H7 (cell line): ENCODE measurements at regions not wholly inside any gene's neighbourhood (a gene's known extent, or its start where the extent isn't known, plus 50 kb on each side); places are given as distances from the start of the nearest gene placed in this dataset.

Experiments used
- DNase-seq: peaks from one replicate; pipeline ENCODE4 v3.0.0; 2012
- H3K27me3 ChIP-seq: 2 replicates; pipeline ENCODE4 v1.6.0; 2011; ENCODE audit warnings: mild to moderate bottlenecking, low read length; ENCODE audit not compliant: control insufficient read depth, insufficient read depth
- H3K36me3 ChIP-seq: replicated peaks from 2 replicates; pipeline ENCODE4 v1.5.1; 2011; ENCODE audit warnings: low read length; ENCODE audit not compliant: control insufficient read depth, insufficient read depth
- H3K4me3 ChIP-seq: 2 replicates; pipeline ENCODE4 v1.5.1; 2011; ENCODE audit warnings: low read depth, mild to moderate bottlenecking, control low read depth, low read length, moderate library complexity; ENCODE audit not compliant: insufficient read depth

DNA sequence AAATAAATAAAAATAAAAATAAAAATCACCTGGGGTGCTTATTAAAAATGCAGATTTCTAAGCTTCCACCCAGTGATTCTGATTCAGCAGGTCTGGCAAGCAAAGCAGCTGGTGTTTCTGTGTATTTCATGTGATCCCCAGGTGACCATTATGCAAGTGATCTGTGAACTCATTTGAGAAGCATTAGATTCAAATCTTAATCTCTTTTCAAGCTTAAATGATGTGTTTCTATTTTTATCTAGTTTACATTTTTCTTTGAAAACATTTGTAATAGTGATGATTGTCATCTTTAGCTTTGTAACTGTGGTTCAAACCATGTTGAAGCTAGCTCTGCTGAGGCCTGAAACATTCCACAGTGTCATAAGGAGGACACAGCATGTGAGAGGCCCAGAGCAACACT is 804.8 kb upstream of the ZNF608 start:
- DNase-seq, result no peak
- Histone ChIP-seq H3K4me3 (no peak overlapping the region), H3K27me3 (no peaks in the 10 kb centered on the region), H3K36me3 (no peaks in the 10 kb centered on the region)

DNA sequence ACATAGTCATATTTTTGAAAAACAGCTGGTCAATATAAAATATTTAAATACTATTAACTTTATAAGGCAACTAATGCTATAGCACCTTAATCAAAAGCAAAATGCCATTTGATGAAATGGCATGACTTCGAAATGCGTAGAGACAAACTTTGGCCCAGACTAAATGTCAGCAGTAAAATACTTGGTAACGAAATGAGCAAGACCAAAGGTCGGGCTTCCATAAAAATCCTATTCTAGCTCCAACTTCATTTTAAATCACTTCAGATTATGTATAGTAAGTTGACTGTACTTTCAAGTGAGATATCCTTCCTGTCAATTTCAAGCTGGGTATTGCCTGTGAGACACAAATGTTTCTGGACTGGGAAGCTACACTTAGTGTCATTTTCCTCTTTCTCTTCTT is 805.4 kb upstream of the ZNF608 start:
- no peak overlapping the region for H3K4me3 ChIP-seq
- DNase-seq, result no peak
- no peaks in the 10 kb centered on the region for H3K27me3 ChIP-seq
- no peaks in the 10 kb centered on the region for H3K36me3 ChIP-seq

DNA sequence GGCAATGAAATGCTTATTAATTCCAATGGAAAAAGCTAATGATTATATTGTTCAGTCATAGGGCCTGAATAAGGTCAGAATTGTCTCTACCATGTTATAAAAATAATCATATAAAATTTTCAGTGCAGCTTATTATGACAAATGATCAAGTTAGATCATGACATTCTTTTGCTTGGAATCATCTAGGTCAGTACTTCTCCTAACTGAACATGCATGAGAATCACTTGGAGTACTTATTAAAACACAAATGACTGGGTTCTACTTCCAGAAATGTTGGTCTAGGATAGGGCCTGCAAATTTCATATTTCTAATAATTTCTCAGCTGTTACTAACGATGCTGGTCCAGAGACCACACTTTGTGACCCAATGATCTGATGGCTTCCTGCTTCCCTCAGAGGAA is 806.0 kb upstream of the ZNF608 start:
- no peak overlapping the region for H3K4me3 ChIP-seq
- no peaks in the 10 kb centered on the region for H3K27me3 ChIP-seq
- no peaks in the 10 kb centered on the region for H3K36me3 ChIP-seq
- no peak for DNase-seq

DNA sequence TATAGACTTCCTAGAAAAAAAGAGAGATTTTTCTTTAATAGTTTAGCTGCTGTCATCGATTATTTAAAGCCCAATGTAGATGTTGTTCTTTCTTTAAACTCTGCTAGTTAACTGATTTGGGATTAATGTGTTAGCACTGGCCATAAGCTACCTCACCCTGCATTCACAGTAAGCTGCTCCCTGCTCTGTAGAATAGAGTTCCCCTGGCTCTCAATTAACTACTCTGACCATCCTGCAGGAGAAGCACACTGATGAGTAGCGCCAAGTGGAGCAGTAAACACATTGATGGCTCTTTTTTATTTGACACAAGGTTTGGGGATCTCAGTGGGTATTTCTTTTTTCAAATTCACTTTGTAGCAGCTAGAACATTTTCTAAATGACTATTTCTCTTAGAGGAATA is 807.9 kb upstream of the ZNF608 start:
- no peak for DNase-seq
- Histone ChIP-seq H3K4me3 (no peak overlapping the region), H3K27me3 (no peaks in the 10 kb centered on the region), H3K36me3 (no peaks in the 10 kb centered on the region)

DNA sequence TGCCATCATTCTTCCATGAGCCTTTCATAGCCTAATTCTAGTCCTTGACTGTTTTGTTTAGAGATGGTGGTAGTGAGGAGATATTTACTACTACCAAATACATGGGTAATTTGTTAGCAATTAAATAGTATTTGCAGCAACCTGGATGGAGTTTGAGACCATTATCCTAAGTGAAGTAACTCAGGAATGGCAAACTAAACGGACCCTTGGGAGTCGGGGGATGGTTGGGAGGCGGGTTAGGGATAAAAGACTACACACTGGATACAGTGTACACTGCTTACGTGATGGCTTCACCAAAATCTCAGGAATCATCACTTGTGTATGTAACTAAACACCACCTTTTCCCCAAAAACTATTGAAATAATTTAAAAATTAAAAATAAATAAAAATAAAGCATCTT is 809.2 kb upstream of the ZNF608 start:
- no peak overlapping the region for H3K4me3 ChIP-seq
- no peak for DNase-seq
- H3K36me3 ChIP-seq, result no peaks in the 10 kb centered on the region
- no peaks in the 10 kb centered on the region for H3K27me3 ChIP-seq

DNA sequence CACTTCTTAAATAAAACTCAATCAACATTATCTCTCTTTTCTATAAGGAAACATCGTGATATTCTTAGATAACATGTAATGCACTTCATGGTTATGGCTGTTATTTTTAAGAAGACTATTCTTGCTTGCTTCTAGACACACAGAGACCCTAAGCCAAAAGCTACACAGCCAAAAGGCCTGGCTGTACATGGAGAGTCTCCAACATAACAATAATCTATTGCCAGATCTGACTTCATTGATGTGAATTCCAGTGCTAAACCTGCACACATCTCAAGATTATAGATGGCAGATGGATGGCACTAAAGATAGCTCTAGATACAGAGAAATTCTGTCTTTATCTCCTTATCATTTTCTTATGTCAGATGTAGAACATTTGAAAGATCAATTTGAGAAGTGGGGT is 811.6 kb upstream of the ZNF608 start:
- H3K4me3 ChIP-seq, result no peak overlapping the region
- no peaks in the 10 kb centered on the region for H3K36me3 ChIP-seq
- DNase-seq, result no peak
- H3K27me3 ChIP-seq, result no peaks in the 10 kb centered on the region

DNA sequence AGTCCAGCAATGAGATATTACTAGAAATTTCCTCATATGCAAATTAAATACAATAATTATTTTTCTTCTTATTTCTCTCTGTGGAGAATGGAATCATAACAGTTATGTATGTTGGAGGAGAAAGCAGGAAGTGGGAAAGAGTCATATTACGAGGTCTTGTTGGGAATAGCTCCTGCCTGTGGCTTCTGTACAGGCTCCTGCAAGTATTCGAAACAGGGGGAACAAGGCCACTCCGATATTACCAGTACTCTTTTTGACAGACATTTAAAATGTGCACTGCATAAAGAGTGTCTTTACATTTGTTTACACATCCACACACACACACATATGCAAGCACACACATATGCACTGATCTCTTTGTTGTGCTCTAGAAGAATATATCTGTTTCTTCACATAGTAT is 812.0 kb upstream of the ZNF608 start:
- Histone ChIP-seq H3K36me3 (no peaks in the 10 kb centered on the region), H3K27me3 (no peaks in the 10 kb centered on the region), H3K4me3 (no peak overlapping the region)
- no peak for DNase-seq

DNA sequence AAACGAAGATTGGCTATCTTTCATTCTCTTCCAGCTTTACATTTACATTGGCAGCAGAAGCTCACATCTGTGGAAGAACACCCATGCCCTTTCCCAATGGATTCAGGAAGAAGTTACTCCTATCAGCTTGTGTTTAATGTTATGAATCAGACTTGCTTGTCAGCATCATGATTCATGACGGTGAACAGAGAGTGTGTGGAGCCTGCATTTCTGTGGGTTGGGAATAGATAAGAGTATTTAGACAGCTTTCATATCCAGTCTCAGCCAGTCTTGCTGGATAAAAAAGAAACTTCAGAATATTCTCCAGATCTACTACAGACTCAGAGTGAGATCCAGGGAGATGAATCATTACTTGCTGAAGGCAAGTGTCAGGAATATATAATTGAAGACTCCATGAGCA is 812.9 kb upstream of the ZNF608 start:
- Histone ChIP-seq H3K36me3 (no peaks in the 10 kb centered on the region), H3K4me3 (no peak overlapping the region), H3K27me3 (no peaks in the 10 kb centered on the region)
- no peak for DNase-seq

DNA sequence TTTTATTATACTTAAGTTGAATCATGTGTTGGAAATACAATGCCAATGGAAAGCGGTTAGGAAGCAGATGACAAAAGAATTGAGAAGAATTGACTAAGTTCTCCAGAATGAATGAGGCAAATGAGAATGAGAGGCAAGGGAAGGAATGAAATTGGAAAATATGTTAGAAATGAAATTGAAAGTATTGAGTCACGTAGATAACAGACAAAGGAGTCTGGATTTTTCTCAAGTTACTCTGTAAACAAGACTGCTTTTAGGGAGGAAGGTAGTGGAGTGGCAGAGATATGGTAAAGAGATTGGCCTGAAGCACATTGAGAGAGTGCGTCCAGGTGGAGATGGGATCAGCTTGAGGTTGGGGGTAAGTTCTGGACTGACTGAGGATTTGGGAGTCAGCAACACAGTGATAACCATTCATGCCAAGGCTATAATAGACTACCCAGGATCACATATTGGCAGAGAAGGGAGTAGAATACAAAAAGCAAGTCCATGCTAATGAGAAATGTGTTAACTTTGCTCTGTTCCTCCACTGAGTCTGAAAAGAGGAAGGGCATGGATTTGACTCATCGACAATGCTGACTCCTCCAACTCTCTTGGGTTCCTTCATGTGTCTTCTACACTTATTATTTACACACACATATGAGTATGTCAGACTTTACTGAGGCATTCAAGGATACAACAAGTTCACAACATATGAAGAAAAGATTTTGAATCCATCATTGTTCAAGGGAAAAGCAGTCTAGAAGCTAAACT is 814.2 kb upstream of the ZNF608 start:
- Histone ChIP-seq H3K27me3 (no peaks in the 10 kb centered on the region), H3K4me3 (no peak overlapping the region), H3K36me3 (no peaks in the 10 kb centered on the region)
- no peak for DNase-seq

DNA sequence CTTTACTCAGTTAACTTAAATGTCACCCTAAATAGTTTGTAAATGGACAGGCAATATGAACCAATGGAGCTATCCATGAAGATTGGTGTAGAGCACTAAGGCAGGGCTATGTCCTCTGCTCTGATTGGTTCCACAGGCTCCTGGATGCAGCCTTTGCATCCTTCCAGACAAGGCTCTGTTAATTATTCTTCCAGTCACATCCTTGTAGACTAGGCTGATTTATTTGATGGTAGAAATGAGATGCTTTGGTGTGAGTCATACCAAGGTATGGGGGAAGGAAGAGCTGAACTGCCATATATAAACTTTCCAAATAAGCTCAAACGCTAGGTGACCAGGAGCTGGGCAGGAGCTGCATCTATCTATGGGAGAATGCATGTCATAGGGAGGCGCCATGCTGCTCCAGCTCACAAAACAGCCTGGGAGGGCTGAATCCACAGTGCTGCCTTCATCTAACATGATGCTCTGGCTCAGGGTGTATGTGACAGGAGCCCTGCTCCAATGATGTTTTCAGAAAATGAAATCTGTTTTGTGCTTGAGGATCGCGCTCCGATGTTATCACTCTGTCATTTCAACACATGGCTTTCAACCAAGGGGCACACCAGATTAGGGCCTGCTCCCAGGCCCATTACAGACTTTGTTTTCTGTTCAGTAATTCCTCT is 818.0 kb upstream of the ZNF608 start:
- H3K36me3 ChIP-seq, result no peaks in the 10 kb centered on the region
- no peak for DNase-seq
- no peaks in the 10 kb centered on the region for H3K27me3 ChIP-seq
- no peak overlapping the region for H3K4me3 ChIP-seq

DNA sequence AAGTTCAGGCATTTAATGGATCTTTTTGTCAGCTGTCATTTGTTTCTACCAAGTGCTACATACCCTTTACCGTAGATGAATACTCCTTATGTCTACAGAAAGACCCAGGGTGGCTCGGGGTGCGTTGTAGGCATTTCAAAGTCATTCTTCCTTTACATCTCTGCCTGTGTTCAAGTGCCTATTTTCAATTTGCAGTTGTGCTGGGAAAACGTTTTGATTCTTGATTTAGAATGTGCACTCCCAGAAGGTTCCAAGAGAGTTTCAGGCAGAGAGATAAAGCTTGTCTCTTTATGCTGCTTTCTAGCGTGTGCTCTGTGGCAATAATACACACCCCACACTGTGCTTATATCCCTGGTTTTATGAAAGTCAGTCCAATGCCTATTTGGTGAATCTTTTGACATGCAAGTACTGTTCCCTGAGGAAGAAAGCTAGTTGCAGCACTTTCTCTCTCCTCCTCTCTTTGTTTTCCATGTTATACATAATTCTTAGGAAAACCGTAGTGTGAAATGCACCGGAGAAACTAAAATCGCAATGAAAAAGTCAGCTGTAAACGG is 828.1 kb upstream of the ZNF608 start:
- DNase-seq, result no peak
- Histone ChIP-seq H3K27me3 (no peaks in the 10 kb centered on the region), H3K4me3 (no peak overlapping the region), H3K36me3 (no peaks in the 10 kb centered on the region)

DNA sequence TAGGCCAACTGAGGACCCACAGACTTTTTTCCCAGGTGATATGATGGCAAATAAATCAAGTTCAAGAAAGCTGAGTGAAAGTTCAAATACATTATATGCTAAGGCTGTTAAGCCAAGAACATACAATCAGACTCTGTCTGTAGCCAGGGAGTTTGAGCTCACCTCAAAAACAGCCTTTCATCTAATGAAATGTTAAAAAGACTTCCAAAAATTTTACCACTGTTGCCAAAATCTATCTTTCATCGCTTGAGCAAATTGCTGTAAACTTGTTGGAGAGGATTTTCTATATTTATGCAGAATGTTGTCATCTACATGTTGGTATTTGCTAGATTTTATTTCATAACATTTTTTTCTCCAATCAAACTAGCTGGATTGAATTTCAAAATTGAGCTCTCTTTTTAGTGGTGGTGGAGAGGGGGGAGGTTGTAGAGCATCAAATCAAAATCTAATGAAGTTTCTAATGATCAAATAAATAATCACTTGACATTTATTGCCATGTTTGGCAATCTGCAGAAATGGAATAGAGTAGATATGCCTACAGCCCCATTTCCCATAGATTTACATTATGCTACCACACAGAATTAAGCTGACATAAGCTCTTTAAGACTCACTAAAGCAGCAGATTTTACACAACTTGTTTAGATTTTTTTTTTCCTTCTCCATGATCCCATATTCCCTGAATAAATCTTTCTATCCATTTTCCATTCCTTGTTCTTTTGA is 828.9 kb upstream of the ZNF608 start:
- Histone ChIP-seq H3K4me3 (no peak overlapping the region), H3K36me3 (no peaks in the 10 kb centered on the region), H3K27me3 (no peaks in the 10 kb centered on the region)
- DNase-seq, result no peak

DNA sequence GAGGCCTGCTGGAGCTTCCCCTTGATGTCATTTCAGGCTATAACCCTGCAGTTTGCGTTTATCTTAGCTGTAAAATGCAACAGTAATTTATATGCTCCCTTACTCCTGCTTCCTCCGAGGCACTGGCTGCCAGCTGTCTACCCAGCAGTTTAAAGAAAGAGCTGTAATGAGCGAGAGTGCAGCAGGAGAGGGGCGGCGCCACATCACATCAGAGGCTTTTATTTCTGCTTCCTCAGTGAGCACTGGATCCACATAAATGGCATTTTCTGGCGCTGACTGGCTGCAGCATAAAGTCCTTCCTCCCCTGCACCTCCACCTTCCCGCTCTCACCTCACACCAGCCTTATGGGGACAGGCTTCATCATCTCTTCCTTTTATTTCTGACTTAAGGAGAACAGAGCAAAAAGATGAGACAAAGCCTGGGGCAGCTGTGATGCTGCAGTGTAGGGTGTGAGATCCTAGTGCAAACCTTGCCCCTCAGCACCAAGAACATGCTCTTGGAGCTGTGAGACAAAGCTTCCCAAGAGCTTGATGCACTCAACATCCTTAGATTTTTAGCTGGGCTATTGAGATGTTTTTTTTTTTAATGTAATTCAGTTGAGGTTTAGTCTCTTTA is 829.6 kb upstream of the ZNF608 start:
- Histone ChIP-seq H3K27me3 (no peaks in the 10 kb centered on the region), H3K36me3 (no peaks in the 10 kb centered on the region), H3K4me3 (no peak overlapping the region)
- peak; percentile 26 for DNase-seq

DNA sequence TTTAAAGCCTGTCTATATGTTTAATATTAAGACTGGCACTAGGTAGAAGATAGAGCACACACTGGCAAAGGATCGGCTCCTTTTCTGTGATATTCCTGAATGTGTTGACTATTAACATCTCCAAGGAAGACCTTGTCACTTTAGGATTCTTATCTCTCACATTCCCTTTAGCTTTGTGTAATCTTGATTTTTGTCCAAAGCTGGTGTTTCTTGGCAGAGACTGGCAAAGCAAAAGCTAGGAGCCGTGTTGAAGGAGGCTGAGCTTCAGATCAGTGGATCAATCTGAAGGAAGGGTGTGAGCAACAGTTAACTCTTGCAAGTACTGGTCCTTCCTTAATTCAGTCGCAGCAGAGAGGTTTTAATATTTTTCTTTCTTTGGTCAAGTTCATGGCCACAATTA is 830.4 kb upstream of the ZNF608 start:
- H3K27me3 ChIP-seq, result no peaks in the 10 kb centered on the region
- H3K4me3 ChIP-seq, result no peak overlapping the region
- H3K36me3 ChIP-seq, result no peaks in the 10 kb centered on the region
- no peak for DNase-seq

DNA sequence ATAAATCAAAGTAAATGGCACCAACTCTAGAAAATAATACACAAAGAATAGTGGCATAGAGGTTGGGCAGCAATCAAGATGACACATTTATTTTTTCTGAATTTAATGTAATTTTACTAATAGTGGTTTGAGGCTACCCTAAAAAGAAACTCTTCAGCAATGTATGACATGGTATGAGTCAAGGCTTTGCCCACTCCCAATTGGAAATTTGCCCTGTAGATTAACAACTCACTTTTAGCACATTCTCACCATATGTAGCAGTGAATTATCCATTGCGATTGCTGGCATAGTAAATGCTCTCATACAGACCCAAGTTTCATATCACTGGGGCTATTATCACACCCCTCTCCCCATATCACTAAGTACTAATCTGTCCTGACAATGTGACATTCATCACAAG is 832.1 kb upstream of the ZNF608 start:
- Histone ChIP-seq H3K27me3 (no peaks in the 10 kb centered on the region), H3K36me3 (no peaks in the 10 kb centered on the region), H3K4me3 (no peak overlapping the region)
- no peak for DNase-seq
